NCI-H524 treated with DMSO at 0.1 percent for 48 hours (cell line): ENCODE measurements at regions not wholly inside any gene's neighbourhood (a gene's known extent, or its start where the extent isn't known, plus 50 kb on each side); places are given as distances from the start of the nearest gene placed in this dataset.

Source experiments
- DNase-seq: peaks from one replicate; lab custom pipeline; 2025; lab: John Stamatoyannopoulos, UW

DNA sequence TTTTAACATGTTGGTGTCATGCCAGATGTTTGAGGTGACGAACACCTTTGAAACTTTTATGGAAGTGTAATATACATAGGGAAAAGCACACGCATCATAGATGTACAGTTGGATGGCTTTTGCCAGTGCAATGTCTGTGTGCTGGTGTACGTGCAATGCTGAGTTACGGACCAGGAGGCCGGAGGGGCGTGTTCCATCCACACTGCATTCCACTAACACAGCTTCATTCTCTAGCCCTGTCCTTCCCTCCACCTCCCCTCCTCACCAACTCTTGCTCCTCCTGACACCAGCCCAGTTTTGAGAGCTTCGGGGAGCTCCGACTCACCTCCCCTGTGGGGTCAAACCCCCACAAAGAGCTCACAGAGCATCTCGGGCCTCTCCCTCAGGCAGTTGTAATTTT, 358.8 kb downstream of the C16orf95 start:
- no peak for DNase-seq

DNA sequence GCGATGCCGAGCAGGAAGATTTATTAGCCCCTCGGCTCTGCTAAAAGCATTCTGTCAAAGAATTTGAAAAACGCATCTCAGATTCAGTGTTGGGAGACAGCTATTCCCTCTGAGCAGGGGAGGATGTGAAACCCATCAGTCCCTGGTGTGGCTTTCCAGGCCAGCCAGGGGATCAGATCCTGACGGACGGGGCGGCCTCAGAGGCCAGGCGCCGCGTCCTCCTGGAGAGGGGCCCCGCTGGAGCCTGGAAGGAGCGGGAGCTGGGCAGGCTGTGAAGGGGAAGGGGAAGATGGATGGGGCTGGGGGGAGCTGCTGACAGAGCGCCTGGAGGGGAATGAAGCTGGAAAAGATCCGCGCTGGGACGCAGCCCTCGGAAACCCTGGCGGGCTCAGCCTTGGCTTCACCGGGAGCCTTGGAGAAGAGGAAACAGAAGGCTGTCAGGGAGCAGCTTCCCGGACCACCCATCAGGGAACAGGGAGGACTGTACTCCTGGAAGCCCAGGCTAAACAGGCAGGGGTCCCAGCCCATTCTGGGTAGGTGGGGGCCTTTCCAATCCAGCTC, 358.0 kb downstream of the C16orf95 start:
- no peak for DNase-seq

DNA sequence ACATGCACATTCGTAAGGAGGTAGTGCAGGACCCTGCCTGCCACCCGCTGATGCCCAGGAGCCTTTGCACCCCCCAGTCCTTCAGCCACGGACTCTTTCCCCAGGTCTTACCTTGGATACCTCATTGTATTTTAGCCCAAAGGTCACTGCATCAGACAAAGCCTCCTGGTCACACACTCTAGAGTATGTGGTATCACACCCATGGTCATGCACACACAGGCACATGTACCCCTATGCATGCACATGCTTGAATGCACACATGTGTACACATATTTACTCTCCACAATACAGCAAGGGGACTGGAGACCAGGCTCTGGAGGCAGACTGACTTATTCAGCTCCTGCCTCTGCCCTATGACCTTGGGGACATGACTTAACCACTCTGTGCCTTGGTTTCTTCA, 357.5 kb downstream of the C16orf95 start:
- no peak for DNase-seq

DNA sequence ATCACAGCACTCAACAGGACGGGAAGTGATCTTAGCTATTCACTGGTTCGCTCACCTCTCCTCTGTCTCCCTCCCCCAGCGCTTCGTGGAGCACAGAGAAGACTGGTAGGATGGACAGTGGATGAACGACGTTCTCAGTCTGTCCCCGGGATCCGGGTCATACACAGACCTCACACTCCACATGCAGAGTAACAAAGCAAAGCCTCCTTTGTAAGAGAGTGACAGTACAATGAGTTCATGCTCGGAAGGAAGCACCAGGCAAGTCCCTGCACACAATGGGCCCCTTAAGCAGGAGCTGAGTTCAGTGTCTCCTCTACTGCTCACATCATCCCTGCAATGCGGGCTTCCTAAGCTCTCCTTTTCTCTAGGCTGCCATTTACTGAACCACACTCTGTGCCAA, 356.9 kb downstream of the C16orf95 start:
- DNase-seq, result no peak

DNA sequence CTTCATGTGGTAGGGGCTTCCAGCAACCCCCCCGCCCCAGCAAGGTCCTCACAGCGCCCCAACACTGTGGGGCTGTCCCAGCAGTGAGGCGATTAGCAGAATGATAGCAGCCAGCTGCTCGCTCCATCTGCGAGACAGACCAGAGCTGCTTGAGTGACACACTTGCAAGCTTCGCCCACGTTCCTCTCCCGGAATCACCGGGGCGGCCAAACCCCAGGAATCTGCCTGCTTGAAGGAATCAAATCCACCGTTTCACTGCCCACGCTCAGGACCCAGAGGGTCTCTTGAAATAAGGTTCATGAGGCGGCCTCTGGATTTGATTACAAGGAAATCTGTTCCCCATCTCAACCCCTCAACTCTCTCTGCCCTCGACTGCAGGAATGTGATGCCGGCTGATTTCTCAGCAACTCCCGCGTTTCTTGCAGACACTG, 356.0 kb downstream of the C16orf95 start:
- DNase-seq, result no peak

DNA sequence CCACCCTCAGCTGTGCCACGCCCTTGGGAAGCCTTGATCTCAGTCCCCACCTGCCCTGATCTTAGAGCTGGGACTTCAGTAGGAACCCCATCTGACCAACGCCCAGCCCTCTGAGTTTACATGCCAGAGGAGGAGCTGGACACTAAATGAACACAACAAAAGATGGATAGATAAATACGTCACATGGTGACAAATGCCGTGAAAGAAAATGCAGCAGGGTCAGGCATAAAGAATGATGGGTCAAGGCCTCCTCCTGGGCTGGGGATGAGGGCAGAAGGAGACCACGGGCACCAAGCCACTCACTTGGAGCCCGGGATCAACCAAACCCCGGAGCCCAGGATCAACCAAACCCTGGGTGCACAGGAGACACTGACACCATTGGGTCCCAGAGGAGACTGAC, 354.9 kb downstream of the C16orf95 start:
- no peak for DNase-seq

DNA sequence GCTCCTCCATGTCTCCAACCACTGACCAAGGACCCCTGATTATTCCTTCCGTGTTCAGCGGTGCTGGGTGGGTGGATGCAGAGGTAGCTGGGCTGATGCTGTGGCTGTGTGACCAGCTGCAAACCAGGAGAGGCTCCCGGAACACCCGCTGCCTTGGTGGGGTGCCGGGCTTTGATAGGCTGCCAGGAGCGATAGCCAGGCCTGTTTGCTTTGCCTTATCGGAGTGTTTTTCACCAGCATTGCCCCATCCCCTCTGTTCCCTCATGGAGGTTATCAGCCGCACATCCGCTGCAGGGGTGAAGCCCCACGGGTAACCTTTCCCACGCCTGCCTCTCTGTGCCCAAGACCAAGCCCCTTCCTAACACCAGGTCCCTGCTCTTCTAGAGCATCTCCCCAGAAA, 354.3 kb downstream of the C16orf95 start:
- no peak for DNase-seq

DNA sequence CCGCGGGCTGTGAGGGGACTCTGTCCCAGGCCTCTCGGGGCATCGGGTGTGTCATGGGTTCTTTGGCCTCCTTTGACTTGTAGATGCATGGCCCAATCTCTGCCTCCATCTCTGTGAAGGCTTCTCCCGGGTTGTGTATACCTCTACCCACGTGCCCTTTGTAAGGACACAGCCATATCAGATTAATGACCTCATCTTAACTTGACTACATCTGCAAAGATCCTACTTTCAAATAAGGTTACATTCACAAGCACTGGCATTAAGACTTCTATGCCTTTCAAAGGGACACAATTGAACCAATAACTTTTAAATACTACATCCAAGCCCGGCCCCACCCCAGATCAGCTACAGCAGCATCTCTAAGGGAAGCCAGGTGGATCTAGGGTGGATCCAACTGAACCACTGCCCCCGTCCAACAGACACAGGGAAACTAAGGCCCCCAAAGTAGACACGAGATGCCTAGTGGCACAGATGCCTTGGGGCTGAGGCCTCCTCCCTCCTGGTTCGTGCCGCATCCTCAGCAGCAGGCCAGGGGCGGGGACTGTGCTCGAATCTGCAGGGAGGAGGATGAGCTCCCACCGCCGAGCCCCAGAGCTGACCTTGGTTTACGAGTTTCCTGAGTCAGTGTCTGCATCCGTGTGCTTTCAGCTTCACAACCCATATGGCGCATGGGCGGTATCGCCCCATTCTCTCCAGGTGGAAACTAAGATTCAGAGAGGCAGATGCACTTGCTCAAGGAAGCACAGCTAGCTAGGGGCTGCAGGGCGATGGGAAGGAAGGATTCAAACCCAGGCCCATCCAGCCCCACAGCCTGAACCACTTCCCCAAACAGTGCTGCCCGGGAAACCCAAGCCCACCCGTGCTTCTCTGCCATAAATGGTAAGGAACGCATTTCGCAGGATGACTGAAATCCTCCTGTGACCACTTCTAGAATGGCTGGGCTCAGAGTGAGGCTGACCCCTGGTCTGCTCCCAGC, 353.3 kb downstream of the C16orf95 start:
- no peak for DNase-seq

DNA sequence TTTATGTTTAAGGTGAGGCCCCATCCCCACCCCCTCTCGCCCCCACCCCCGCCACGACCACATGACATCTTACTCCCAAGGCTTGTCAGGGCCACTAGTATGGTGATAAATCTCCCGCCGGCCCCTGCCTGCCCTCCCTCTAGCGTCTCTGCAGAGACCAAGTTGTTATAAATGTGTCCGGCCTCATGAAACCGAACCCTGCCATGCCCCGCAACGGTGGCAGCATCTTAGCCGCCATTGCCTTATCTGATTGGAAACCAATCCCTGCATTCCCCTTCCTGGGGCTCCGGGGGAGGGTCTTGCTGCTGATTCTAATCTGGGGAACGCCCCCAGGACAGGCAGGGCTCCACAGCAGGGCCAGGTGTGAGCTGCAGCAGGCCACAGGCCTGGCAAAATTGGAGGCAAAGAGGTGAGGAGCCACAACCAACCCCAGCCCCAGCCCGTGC, 352.4 kb downstream of the C16orf95 start:
- DNase-seq, result no peak

DNA sequence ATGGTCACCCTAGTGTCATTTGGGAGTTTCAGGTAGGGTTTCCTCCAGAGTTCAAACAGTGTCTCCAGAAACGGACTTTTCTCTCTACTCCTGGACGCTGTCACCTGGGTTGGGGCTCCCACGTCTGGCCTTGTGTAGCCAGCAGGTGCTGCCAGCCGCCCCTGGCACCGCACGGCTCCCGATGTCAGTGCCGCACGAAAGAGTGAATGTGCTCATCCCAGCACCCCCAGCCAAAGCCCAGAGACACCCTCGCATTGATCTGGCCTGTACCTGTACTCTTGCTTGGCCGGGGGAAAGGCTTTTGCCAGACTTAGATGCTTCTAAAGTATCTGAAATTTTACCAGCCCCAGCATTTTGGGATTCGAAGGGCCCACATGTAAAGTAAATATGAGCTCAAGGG, 351.9 kb downstream of the C16orf95 start:
- DNase-seq, result no peak

DNA sequence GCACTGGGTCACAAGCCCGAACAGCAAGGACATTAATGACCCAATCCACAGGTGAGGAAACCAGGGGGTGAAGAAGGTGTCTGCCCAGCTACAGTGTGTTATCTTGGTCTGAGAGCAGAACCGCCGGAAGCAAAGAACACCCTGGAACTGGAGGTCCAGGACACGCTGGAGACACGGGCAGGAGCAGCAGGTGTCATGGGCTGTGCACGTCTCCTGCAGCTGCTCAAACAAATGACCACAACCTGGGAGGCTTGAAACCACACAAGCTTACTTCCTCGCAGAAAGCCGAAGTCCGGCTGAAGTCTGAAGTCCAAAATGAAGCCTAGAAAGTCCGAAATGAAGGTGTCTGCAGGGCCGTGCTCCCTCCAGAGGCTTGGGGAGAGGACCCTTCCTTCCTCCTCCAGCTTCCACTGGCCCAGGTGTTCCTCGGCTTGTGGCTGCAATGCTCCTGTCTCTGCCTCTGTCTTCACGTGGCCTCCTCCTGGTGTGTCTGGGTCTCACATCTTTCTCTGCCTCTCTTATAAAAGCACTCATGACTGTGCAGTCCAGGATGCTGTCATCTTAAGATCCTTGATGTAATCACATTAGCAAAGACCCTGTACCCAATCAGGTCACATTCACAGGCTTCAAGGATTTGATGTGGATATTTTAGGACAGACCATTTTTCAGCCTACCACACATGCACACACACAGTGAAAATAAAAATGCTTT, 351.2 kb downstream of the C16orf95 start:
- DNase-seq, result no peak

DNA sequence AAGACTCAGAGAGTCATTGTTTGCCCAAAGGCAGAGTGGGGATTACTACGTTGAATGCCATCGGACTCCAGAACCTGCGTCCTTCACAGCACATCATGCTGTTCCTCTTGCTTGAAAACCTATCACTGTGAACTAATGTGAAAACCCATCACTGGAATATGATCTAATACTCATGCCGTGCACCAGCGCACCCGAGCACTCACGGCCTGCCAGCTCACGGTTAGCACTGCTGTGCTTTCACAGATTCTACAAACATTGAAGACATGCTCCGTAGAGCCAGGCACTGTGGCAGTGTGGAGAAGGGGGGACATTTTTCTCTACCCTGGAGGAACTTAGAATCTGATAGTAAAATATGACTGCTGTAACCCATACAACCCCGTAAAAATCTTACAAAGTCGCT, 350.4 kb downstream of the C16orf95 start:
- DNase-seq, result no peak

DNA sequence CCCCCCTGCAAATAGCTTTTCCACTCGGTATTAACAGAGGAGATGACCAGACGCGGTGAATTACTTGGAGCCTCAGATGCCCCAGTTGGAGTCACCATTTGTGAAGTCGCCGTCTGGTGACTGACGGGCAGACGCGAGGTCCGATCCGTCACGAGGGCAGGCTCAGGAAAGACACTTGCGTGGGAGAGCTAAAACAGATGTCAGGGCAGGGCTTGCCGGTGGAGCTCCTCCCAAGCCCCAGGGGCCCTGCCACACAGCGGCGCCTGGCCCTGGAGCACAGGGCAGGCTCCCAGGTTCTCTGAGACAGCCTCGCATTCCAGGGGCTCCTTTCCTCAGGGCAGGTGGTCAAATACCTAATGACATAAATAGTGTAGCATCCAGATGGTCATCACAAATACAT, 348.3 kb downstream of the C16orf95 start:
- no peak for DNase-seq

DNA sequence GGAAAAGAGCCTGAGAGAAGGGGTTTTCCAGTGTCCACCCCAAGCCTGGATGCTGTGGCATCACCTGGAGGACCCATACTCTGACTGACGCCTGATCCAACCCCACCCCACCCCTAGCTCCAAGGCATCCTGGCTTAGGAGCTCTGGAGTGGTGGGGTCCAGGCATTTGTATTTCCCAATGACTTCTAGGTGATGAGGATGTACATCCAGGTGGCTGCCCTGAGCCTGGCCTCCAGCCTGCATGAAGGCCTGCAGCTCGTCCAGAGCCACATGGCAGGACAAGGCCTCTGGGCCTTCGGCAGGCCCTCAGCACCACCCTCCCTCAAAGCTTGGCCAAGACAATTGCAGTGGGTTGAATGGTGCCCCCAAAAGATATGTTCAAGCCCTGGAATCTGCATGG, 347.5 kb downstream of the C16orf95 start:
- no peak for DNase-seq

DNA sequence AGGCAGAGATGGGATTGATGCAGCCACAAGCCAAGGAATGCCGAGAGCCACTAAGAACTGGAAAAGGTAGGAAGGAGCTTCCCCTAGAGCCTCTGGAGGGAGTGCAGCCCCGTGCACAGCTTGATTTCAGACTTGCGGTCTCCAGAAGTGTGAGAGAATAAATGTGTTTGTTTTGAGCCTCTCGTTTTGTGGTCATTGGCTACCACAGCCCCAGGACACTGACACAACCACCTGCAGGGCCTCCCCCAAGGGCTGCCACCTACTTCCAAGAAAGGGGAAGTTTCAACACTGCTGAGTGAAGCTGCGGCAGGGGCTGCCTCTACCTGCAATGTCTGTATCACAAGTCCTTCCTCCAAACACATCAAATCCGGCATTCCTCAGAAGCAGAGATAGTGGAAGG, 346.9 kb downstream of the C16orf95 start:
- DNase-seq, result no peak

DNA sequence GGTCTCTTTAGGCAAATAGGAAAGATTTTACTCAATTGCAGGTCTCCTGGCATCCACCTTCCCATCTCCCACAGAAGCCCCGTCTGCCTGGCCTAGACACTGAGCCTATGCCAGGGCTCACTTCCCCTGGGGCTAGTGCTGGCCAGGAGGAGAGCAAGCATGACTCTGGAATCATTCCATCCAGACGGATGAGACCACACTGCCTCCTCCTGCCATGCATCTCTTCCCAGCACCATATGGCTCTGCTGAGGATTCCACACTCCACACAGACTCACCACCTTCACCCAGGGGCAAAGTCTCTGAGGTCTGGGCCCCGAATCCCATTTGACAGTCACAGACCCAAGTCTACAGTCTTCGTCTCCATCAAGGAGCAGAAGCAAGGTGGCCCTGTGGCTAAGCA, 346.5 kb downstream of the C16orf95 start:
- no peak for DNase-seq

DNA sequence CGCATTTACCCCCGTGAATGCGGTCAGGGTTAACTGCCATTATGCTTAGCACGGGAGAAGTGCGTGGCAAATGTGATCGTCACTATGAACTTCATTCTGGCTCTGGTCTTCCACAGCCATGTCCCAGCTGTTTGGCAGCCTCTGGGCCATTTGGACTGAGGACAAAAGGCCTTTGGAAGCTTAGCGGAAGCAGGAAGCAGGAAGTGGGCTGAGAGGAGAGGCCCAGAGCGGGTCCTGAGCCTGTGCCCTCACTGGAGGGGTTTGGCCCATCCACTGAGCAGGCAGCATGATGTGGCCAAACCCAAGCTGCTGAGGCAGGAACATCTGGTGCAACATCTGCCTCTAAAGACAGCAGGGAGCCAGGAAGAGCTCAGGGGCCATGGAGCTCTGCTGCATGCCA, 345.9 kb downstream of the C16orf95 start:
- no peak for DNase-seq

DNA sequence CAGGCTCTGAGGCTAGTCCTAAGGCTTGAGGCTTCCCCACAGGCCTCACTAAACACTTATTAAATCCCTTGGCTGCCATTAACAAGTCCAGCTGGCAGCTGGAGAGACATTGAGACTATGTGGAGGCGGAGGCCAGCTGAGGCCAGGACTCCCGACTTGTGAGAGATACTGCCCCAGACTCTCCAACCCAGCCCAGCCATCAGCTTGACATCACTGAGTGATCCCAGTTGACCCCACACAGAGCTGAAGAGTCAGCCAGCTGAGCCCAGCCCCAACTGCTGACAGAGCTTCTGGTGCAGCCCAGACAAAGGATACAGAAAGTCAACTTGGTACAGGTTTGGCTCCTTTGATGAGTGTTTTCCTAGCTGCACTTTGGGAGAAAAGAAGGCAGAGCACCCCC, 343.1 kb downstream of the C16orf95 start:
- no peak for DNase-seq

DNA sequence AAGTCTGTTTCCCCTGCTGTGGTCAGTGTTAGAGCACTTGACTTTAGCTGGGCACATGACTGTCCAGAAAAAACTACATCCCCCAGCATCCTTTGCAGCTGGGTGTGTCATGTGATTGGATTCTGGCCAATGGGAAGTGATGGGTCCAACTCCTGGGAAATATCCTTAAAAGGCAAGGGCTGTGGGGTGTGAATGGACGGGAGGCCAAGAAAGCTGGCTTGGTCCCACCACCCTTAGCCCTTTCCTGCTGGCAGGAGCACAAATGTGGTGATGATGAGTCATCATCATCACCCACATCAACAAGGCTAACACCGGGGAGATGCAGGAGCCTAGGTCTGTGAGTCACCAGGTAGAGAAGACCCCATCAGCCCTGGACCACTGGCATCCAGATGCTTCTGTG, 341.7 kb downstream of the C16orf95 start:
- no peak for DNase-seq

DNA sequence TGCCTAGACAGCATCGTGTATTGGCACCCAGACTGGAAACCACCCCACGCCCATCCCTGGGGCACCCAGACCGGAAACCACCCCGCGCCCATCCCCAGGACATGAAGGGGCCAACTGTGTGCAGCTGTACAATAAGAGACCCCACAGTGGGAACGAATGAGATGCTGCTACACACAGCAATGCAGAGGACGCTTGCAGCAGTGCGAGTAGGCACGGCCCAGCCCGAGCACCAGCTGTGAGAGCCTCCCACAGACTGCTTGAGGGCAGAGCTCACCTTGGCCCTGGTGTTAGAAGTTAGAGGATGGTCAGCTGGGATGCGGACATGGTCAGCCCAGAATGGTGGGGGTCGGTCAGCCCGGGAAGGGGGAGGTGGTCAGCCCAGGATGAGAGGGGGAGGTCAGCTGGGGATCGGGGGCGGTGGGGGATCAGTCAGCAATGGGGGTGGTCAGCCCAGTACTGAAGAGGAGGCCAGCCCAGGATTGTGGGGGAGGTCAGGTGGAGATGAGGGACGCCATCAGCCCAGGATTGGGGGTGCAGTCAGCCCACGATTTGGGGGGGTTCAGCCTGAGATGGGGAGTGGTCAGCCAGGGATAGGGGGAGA, 340.0 kb downstream of the C16orf95 start:
- no peak for DNase-seq

DNA sequence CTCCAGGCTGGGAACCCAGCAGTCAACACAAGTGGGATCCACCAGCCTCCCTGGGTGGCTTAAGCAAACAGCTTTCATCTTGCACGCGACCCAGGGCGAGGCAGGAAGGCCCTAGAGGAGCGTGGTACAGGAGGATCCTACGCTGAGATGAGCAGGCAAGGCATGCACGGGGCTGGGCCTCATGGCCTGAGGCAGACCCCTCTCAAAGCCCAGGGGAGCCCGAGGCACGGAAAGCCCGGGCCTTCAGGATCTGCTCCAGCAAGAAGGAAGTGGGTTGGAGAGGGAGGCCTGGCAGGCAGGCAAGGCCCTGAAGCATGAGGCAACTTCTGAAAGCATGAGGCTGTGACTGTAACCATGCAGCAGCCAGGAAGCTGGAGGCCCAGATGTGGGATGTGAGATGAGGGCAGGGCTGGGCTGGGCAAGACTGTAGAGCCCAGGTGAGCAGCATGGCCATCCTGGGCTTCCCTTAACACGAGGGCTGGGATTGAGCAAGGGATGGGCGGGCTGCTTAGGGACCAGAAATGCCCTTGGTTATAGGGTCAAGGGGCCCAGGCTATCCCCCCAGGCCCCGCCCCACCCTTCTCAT, 338.7 kb downstream of the C16orf95 start:
- no peak for DNase-seq

DNA sequence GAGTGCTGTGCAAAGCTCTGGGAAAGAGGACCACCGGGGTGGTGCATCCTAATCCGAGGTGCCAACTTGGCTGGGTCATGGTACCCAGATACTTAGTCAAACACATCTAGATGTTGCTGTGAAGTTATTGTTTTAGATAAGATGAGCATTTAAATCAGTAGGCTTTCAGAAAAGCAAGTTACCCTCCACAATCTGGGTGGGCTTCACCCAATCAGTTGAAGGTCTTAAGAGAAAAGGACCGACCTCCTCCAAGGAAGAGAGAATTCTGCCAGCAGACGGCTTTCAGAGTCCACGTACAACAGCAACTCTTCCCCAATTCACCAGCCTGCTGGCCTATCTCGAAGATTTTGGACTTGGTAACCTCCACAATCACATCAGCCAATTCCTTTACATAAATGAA, 338.1 kb downstream of the C16orf95 start:
- no peak for DNase-seq
